Testis (tissue), 2 donors: ENCODE measurements at regions not wholly inside any gene's neighbourhood (a gene's known extent, or its start where the extent isn't known, plus 50 kb on each side); places are given as distances from the start of the nearest gene placed in this dataset.

Experiments used
- POLR2A ChIP-seq: fragments of 450-650 bp; IDR thresholded peaks from one replicate; pipeline ENCODE4 v1.6.1; 2017; ENCODE audit warnings: antibody characterized with exemption, mild to moderate bottlenecking, moderate library complexity
- TF ChIP-seq, protein P1 (sequence below), 3 experiments: fragments of 450-650 bp in 2 of 3; fragments of 200-600 bp in 1 of 3; sonication (generic) in 1 of 3; IDR thresholded peaks; one replicate each; pipeline ENCODE4 v1.5.1; 2016 to 2019; ENCODE audit warnings: antibody characterized with exemption in 3 of 3, mild to moderate bottlenecking in 2 of 3, moderate library complexity in 1 of 3

DNA sequence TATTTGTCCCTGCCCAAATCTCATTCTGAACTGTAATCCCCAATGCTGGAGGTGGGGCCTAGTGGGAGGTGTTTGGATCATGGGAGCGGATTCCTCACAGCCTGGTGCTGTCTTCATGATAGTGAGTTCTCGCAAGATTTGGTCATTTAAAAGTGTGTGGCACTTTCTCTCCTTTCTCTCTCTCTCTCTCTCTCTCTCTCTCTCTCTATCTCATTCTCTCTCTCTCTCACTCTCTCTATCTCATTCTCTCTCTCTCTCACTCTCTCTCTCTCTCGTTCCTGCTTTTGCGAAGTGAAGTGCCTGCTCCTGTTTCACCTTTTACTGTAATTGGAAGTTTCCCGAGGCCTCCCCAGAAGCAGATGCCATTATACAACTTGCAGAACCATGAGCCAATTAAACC is 207.3 kb upstream of the NR4A3 start:
- TF ChIP-seq, protein P1, sequence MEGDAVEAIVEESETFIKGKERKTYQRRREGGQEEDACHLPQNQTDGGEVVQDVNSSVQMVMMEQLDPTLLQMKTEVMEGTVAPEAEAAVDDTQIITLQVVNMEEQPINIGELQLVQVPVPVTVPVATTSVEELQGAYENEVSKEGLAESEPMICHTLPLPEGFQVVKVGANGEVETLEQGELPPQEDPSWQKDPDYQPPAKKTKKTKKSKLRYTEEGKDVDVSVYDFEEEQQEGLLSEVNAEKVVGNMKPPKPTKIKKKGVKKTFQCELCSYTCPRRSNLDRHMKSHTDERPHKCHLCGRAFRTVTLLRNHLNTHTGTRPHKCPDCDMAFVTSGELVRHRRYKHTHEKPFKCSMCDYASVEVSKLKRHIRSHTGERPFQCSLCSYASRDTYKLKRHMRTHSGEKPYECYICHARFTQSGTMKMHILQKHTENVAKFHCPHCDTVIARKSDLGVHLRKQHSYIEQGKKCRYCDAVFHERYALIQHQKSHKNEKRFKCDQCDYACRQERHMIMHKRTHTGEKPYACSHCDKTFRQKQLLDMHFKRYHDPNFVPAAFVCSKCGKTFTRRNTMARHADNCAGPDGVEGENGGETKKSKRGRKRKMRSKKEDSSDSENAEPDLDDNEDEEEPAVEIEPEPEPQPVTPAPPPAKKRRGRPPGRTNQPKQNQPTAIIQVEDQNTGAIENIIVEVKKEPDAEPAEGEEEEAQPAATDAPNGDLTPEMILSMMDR (IDR thresholded peaks at IDR 0.05) = no peak
- TF ChIP-seq POLR2A = no peak
